Neural cell (in vitro differentiated cells): ENCODE measurements at regions not wholly inside any gene's neighbourhood (a gene's known extent, or its start where the extent isn't known, plus 50 kb on each side); places are given as distances from the start of the nearest gene placed in this dataset.

ENCODE experiments used
- H2AFZ ChIP-seq: fragments of 200-600, 300-800 bp; sonication (generic), shearing (Covaris generic); 2 replicates; pipeline ENCODE4 v1.6.0; 2014; ENCODE audit warnings: low read depth, mild to moderate bottlenecking, antibody characterized with exemption, low read length, moderate library complexity
- H3F3A ChIP-seq: fragments of 200-600 bp; shearing (Covaris generic); 2 replicates; pipeline ENCODE4 v1.6.1; 2016; ENCODE audit warnings: mild to moderate bottlenecking, moderate library complexity, mixed read lengths, antibody characterized with exemption, low read length; ENCODE audit not compliant: insufficient read depth, poor library complexity, severe bottlenecking
- H3K27ac ChIP-seq: fragments of 200-600, 300-800 bp; sonication (generic), shearing (Covaris generic); 2 replicates; pipeline ENCODE4 v1.5.1; 2014; ENCODE audit warnings: mild to moderate bottlenecking, low read length, moderate library complexity
- H3K27me3 ChIP-seq: fragments of 300-800, 200-600 bp; sonication (generic), shearing (Covaris generic); 2 replicates; pipeline ENCODE4 v1.6.0; 2014; ENCODE audit warnings: mild to moderate bottlenecking, low read depth, low read length, moderate library complexity; ENCODE audit not compliant: insufficient read depth
- H3K36me3 ChIP-seq: fragments of 300-800, 200-600 bp; sonication (generic), shearing (Covaris generic); 2 replicates; pipeline ENCODE4 v1.5.1; 2014; ENCODE audit warnings: mild to moderate bottlenecking, antibody characterized with exemption, low read length, moderate library complexity; ENCODE audit not compliant: insufficient read depth
- H3K4me2 ChIP-seq: fragments of 300-800, 200-600 bp; sonication (generic), shearing (Covaris generic); 2 replicates; pipeline ENCODE4 v1.6.0; 2014; ENCODE audit warnings: mild to moderate bottlenecking, low read length
- H3K4me3 ChIP-seq: fragments of 300-800, 200-600 bp; sonication (generic), shearing (Covaris generic); 2 replicates; pipeline ENCODE4 v1.5.1; 2014; ENCODE audit warnings: mild to moderate bottlenecking, low read length, moderate library complexity
- H3K79me2 ChIP-seq: fragments of 200-600 bp; shearing (Covaris generic); replicated peaks from 2 replicates; pipeline ENCODE4 v1.6.0; 2014; ENCODE audit warnings: mild to moderate bottlenecking, low read length, moderate library complexity; ENCODE audit not compliant: insufficient read depth
- H3K9ac ChIP-seq: fragments of 300-800, 200-600 bp; sonication (generic), shearing (Covaris generic); 2 replicates; pipeline ENCODE4 v1.6.1; 2016; ENCODE audit warnings: mild to moderate bottlenecking, low read length, mixed read lengths
- H3K9me2 ChIP-seq: fragments of 200-600 bp; shearing (Covaris generic); 2 replicates; pipeline ENCODE4 v1.6.1; 2016; ENCODE audit warnings: mild to moderate bottlenecking, low read length, mixed read lengths; ENCODE audit not compliant: insufficient read depth
- H3K9me3 ChIP-seq: fragments of 200-600, 300-800 bp; sonication (generic), shearing (Covaris generic); 2 replicates; pipeline ENCODE4 v1.6.1; 2016; ENCODE audit warnings: mild to moderate bottlenecking, mixed run types, low read length, moderate library complexity, mixed read lengths
- H4K20me1 ChIP-seq: fragments of 200-600 bp; shearing (Covaris generic); 2 replicates; pipeline ENCODE4 v1.6.1; 2016; ENCODE audit warnings: mild to moderate bottlenecking, mixed run types; ENCODE audit not compliant: insufficient read depth
- EP300 ChIP-seq: fragments of 450-650 bp; conservative IDR thresholded peaks from 2 replicates; pipeline ENCODE4 v1.6.1; 2014; ENCODE audit warnings: antibody characterized with exemption, mild to moderate bottlenecking, moderate library complexity; ENCODE audit not compliant: poor library complexity, severe bottlenecking
- EZH2 ChIP-seq: fragments of 200-600, 300-800 bp; shearing (Covaris generic), sonication (generic); IDR thresholded peaks from 2 replicates; pipeline ENCODE4 v1.6.1; 2014; ENCODE audit warnings: antibody characterized with exemption, low read length, borderline replicate concordance, mild to moderate bottlenecking; ENCODE audit not compliant: insufficient read depth, poor library complexity, severe bottlenecking
- MXI1 ChIP-seq: fragments of 450-650 bp; conservative IDR thresholded peaks from 2 replicates; pipeline ENCODE4 v1.6.1; 2014; ENCODE audit warnings: antibody characterized with exemption, mild to moderate bottlenecking; ENCODE audit not compliant: poor library complexity, severe bottlenecking
- POLR2AphosphoS5 ChIP-seq: IDR thresholded peaks from 2 replicates; pipeline ENCODE4 v1.6.1; 2012
- RAD21 ChIP-seq: fragments of 450-650 bp; conservative IDR thresholded peaks from 2 replicates; pipeline ENCODE4 v1.6.1; 2014; ENCODE audit warnings: antibody characterized with exemption, mild to moderate bottlenecking, moderate library complexity
- SMC3 ChIP-seq: fragments of 450-650 bp; conservative IDR thresholded peaks from 2 replicates; pipeline ENCODE4 v1.6.1; 2014; ENCODE audit warnings: antibody characterized with exemption, mild to moderate bottlenecking, moderate library complexity; ENCODE audit not compliant: poor library complexity
- TAF1 ChIP-seq: IDR thresholded peaks from 2 replicates; pipeline ENCODE4 v1.6.1; 2012; ENCODE audit warnings: low read depth
- TF ChIP-seq, protein P1 (sequence below): fragments of 450-650 bp; IDR thresholded peaks from 2 replicates; pipeline ENCODE4 v1.5.1; 2014; ENCODE audit warnings: antibody characterized with exemption, mild to moderate bottlenecking, moderate library complexity; ENCODE audit not compliant: poor library complexity, severe bottlenecking
- TF ChIP-seq, protein P2 (sequence below): IDR thresholded peaks from 2 replicates; pipeline ENCODE4 v1.6.1; 2012; ENCODE audit warnings: borderline replicate concordance

DNA sequence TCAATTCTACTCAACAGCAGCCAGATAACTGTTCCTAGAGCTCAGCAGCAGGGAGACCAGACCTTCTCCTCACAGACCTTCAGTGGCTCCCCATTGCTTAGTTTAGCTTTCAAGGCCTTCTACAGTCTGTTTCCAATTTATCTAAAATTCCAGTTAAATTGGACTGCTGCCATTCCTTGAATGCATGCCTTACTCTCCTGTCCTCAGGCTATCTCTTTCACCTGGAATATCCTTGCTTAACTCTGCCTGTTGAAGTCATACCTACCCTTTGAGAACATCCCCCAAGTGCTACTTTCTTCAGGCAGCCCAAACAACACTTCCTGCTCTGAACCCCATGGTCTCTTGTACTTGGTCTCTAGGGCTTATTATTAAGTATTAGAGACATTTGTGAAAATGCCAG is 120.7 kb upstream of the TENM4 start:
- TF ChIP-seq POLR2AphosphoS5 (no peak), SMC3 (no peak), RAD21 (no peak)
- no peaks in the 10 kb centered on the region for H3K9me2 ChIP-seq
- no peaks in the 10 kb centered on the region for H4K20me1 ChIP-seq
- H3K27ac ChIP-seq: no peak overlapping the region
- no peak overlapping the region for H3K4me2 ChIP-seq
- H3K9ac ChIP-seq: no peak overlapping the region
- H3K36me3 ChIP-seq: no peaks in the 10 kb centered on the region
- no peak overlapping the region for H2AFZ ChIP-seq
- no peaks in the 10 kb centered on the region for H3K79me2 ChIP-seq
- no peaks in the 10 kb centered on the region for H3K27me3 ChIP-seq
- H3K4me3 ChIP-seq: no peak overlapping the region
- H3F3A ChIP-seq: no peaks in the 10 kb centered on the region
- no peaks in the 10 kb centered on the region for H3K9me3 ChIP-seq

DNA sequence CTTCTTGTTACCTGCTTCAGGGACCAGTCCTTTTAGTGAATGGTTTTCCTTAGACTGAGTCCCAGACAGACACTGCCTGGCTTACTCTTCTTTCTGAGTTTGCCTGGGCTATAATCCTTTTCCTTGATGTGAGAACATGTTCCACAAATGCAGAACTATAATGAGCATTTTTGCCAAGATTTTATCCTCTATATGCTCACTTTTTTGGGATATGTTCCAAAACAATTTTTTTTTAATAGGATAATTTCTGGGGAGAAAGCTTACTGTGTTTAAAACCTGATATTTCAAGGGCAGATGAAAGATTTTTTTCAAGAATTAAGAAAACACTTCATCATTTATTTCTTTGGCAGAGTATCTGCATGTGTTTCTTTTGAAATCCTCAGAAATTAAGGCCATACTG is 110.0 kb upstream of the TENM4 start:
- no peaks in the 10 kb centered on the region for H3F3A ChIP-seq
- H3K79me2 ChIP-seq: no peaks in the 10 kb centered on the region
- H3K9me3 ChIP-seq: no peaks in the 10 kb centered on the region
- H3K4me3 ChIP-seq: no peak overlapping the region
- H3K4me2 ChIP-seq: no peak overlapping the region
- H3K36me3 ChIP-seq: no peaks in the 10 kb centered on the region
- H3K9me2 ChIP-seq: no peaks in the 10 kb centered on the region
- no peak overlapping the region for H3K27ac ChIP-seq
- H4K20me1 ChIP-seq: no peaks in the 10 kb centered on the region
- H3K9ac ChIP-seq: no peak overlapping the region
- TF ChIP-seq, protein P1, sequence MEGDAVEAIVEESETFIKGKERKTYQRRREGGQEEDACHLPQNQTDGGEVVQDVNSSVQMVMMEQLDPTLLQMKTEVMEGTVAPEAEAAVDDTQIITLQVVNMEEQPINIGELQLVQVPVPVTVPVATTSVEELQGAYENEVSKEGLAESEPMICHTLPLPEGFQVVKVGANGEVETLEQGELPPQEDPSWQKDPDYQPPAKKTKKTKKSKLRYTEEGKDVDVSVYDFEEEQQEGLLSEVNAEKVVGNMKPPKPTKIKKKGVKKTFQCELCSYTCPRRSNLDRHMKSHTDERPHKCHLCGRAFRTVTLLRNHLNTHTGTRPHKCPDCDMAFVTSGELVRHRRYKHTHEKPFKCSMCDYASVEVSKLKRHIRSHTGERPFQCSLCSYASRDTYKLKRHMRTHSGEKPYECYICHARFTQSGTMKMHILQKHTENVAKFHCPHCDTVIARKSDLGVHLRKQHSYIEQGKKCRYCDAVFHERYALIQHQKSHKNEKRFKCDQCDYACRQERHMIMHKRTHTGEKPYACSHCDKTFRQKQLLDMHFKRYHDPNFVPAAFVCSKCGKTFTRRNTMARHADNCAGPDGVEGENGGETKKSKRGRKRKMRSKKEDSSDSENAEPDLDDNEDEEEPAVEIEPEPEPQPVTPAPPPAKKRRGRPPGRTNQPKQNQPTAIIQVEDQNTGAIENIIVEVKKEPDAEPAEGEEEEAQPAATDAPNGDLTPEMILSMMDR: no peak
- TF ChIP-seq MXI1: no peak
- no peak for TF ChIP-seq EP300
- TF ChIP-seq TAF1: no peak
- TF ChIP-seq RAD21: no peak
- TF ChIP-seq SMC3: no peak
- TF ChIP-seq, protein P2, sequence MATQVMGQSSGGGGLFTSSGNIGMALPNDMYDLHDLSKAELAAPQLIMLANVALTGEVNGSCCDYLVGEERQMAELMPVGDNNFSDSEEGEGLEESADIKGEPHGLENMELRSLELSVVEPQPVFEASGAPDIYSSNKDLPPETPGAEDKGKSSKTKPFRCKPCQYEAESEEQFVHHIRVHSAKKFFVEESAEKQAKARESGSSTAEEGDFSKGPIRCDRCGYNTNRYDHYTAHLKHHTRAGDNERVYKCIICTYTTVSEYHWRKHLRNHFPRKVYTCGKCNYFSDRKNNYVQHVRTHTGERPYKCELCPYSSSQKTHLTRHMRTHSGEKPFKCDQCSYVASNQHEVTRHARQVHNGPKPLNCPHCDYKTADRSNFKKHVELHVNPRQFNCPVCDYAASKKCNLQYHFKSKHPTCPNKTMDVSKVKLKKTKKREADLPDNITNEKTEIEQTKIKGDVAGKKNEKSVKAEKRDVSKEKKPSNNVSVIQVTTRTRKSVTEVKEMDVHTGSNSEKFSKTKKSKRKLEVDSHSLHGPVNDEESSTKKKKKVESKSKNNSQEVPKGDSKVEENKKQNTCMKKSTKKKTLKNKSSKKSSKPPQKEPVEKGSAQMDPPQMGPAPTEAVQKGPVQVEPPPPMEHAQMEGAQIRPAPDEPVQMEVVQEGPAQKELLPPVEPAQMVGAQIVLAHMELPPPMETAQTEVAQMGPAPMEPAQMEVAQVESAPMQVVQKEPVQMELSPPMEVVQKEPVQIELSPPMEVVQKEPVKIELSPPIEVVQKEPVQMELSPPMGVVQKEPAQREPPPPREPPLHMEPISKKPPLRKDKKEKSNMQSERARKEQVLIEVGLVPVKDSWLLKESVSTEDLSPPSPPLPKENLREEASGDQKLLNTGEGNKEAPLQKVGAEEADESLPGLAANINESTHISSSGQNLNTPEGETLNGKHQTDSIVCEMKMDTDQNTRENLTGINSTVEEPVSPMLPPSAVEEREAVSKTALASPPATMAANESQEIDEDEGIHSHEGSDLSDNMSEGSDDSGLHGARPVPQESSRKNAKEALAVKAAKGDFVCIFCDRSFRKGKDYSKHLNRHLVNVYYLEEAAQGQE: no peak
- no peak for TF ChIP-seq POLR2AphosphoS5
- no peak for TF ChIP-seq EZH2
- no peak overlapping the region for H2AFZ ChIP-seq
- H3K27me3 ChIP-seq: no peaks in the 10 kb centered on the region

DNA sequence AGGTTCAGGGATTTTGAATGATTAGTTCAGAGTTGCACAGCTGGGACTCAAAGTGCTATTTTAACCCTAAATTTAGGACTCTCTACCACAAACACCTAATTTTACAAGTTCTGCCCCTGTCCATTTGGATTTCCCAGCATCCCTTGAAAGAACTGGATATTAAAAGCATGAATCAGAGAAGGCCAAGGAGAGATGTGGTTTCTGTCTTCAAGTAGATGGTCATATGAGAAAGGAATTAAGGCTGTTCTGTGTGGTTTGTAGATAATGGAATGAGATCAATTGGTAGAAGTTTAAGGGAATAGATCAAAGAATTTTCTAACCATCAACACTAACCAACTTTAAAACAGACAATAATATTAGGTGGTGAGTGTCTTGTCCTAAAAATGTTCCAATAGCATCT is 106.4 kb upstream of the TENM4 start:
- Histone ChIP-seq H3K4me2 (no peak overlapping the region), H3K9me2 (no peaks in the 10 kb centered on the region), H3K79me2 (no peaks in the 10 kb centered on the region), H3K4me3 (no peak overlapping the region), H3K9ac (no peak overlapping the region), H3F3A (no peaks in the 10 kb centered on the region), H3K27me3 (no peaks in the 10 kb centered on the region), H3K9me3 (no peaks in the 10 kb centered on the region), H4K20me1 (no peaks in the 10 kb centered on the region), H3K36me3 (no peaks in the 10 kb centered on the region), H2AFZ (no peak overlapping the region), H3K27ac (no peak overlapping the region)
- TF ChIP-seq MXI1: no peak
- no peak for TF ChIP-seq TAF1
- no peak for TF ChIP-seq SMC3
- TF ChIP-seq, protein P2: no peak
- TF ChIP-seq POLR2AphosphoS5: no peak
- TF ChIP-seq EZH2: no peak
- TF ChIP-seq, protein P1: no peak
- TF ChIP-seq RAD21: no peak
- no peak for TF ChIP-seq EP300
